RWPE2 (cell line): ENCODE measurements at regions not wholly inside any gene's neighbourhood (a gene's known extent, or its start where the extent isn't known, plus 50 kb on each side); places are given as distances from the start of the nearest gene placed in this dataset.
"Not testable (repeated sequence)": the region's sequence is repeated elsewhere in the genome, so short reads cannot be mapped to it uniquely, and the experiment has no call there.

ENCODE experiments used
- ATAC-seq: fragments of 200-7000 bp; cut with Tn5 transposase; 3 replicates; pipeline ENCODE4 v1.9.1; 2021; ENCODE audit warnings: low read depth
- DNase-seq: peaks from one replicate; pipeline ENCODE4 v3.0.0-alpha.2; 2020; ENCODE audit warnings: low spot score
- H3K27ac ChIP-seq: fragments of 450-650 bp; 2 replicates; pipeline ENCODE4 v1.5.1; 2017; ENCODE audit warnings: mild to moderate bottlenecking; ENCODE audit not compliant: poor library complexity, severe bottlenecking
- H3K27me3 ChIP-seq: fragments of 250-450 bp; sonication (Bioruptor Pico); 2 replicates; pipeline ENCODE4 v1.5.1; 2021; ENCODE audit warnings: mild to moderate bottlenecking, moderate library complexity; ENCODE audit not compliant: insufficient read depth, poor library complexity, severe bottlenecking
- H3K36me3 ChIP-seq: fragments of 250-450 bp; sonication (Bioruptor Pico); 2 replicates; pipeline ENCODE4 v1.5.1; 2020; ENCODE audit warnings: low read depth, mild to moderate bottlenecking, moderate library complexity
- H3K4me1 ChIP-seq: fragments of 250-450 bp; sonication (Bioruptor Pico); 2 replicates; pipeline ENCODE4 v1.5.1; 2021; ENCODE audit warnings: mild to moderate bottlenecking, moderate library complexity; ENCODE audit not compliant: insufficient read depth, poor library complexity, severe bottlenecking
- H3K4me3 ChIP-seq: fragments of 250-450 bp; sonication (Bioruptor Pico); 2 replicates; pipeline ENCODE4 v1.5.1; 2021; ENCODE audit warnings: mild to moderate bottlenecking, moderate library complexity; ENCODE audit not compliant: severe bottlenecking
- H3K9me3 ChIP-seq: fragments of 250-450 bp; sonication (Bioruptor Pico); 2 replicates; pipeline ENCODE4 v1.5.1; 2021; ENCODE audit warnings: mild to moderate bottlenecking, moderate library complexity; ENCODE audit not compliant: severe bottlenecking
- CTCF ChIP-seq: fragments of 450-650 bp; IDR thresholded peaks from one replicate; pipeline ENCODE4 v1.5.1; 2017; ENCODE audit warnings: mild to moderate bottlenecking, moderate library complexity; ENCODE audit not compliant: poor library complexity, severe bottlenecking

GRCh38 chr7:19560111-19560883, 148.5 kb downstream of the POLR1F start:
- no peak for DNase-seq
- ATAC-seq = peak; percentile 74
- H3K27ac ChIP-seq = peak overlapping the region; percentile 91

GRCh38 chr7:19558527-19558926, 150.3 kb downstream of the POLR1F start:
- Histone ChIP-seq H3K4me3 (no peak overlapping the region), H3K27me3 (no peaks in the 10 kb centered on the region), H3K4me1 (peaks cover 43% of the 10 kb centered on the region), H3K9me3 (peaks cover 2% of the 10 kb centered on the region), H3K27ac (peak overlapping the region; percentile 91), H3K36me3 (no peaks in the 10 kb centered on the region)
- TF ChIP-seq CTCF = no peak
- ATAC-seq = peak; percentile 91
- DNase-seq = no peak

More at GRCh38 chr7:19560111-19560883, 148.5 kb downstream of the POLR1F start:
- H3K4me1 ChIP-seq = peaks cover 43% of the 10 kb centered on the region
- H3K36me3 ChIP-seq = no peaks in the 10 kb centered on the region
- H3K27me3 ChIP-seq = no peaks in the 10 kb centered on the region
- no peak overlapping the region for H3K4me3 ChIP-seq
- TF ChIP-seq CTCF = no peak
- peaks cover 2% of the 10 kb centered on the region for H3K9me3 ChIP-seq

- DNase-seq = no peak
- no peak for TF ChIP-seq CTCF
- H3K27me3 ChIP-seq = no peaks in the 10 kb centered on the region
- peaks cover 43% of the 10 kb centered on the region for H3K4me1 ChIP-seq
- ATAC-seq = no peak
- peak overlapping the region; percentile 91 for H3K27ac ChIP-seq
- peaks cover 2% of the 10 kb centered on the region for H3K9me3 ChIP-seq
- H3K36me3 ChIP-seq = no peaks in the 10 kb centered on the region
- no peak overlapping the region for H3K4me3 ChIP-seq
Observed at GRCh38 chr7:19557726-19558465, 150.9 kb downstream of the POLR1F start.

- TF ChIP-seq CTCF = no peak
- DNase-seq (no peak), ATAC-seq (no peak)
- Histone ChIP-seq H3K4me1 (peaks cover 22% of the 10 kb centered on the region), H3K36me3 (no peaks in the 10 kb centered on the region), H3K27ac (no peak overlapping the region), H3K27me3 (no peaks in the 10 kb centered on the region), H3K9me3 (peaks cover 2% of the 10 kb centered on the region), H3K4me3 (no peak overlapping the region)
Observed at GRCh38 chr7:19554581-19554980, 154.3 kb downstream of the POLR1F start.

- H3K36me3 ChIP-seq = no peaks in the 10 kb centered on the region
- ATAC-seq (no peak), DNase-seq (no peak)
- H3K9me3 ChIP-seq = peaks cover 2% of the 10 kb centered on the region
- H3K27me3 ChIP-seq = no peaks in the 10 kb centered on the region
- no peak for TF ChIP-seq CTCF
- no peak overlapping the region for H3K27ac ChIP-seq
- peaks cover 2% of the 10 kb centered on the region for H3K4me1 ChIP-seq
- no peak overlapping the region for H3K4me3 ChIP-seq
Observed at GRCh38 chr7:19552576-19552975, 156.3 kb downstream of the POLR1F start.

- not testable (repeated sequence) for H3K36me3 ChIP-seq, H3K27ac ChIP-seq, DNase-seq, H3K4me3 ChIP-seq, ATAC-seq, H3K27me3 ChIP-seq, H3K4me1 ChIP-seq, H3K9me3 ChIP-seq
Observed at GRCh38 chr7:19549246-19549645, 159.6 kb downstream of the POLR1F start.
